ENCODE measurements at regions not wholly inside any gene's neighbourhood (a gene's known extent, or its start where the extent isn't known, plus 50 kb on each side); places are given as distances from the start of the nearest gene placed in this dataset.
A peak's percentile ranks its signal among the peaks of the same experiment; 100 is the strongest.

DNA sequence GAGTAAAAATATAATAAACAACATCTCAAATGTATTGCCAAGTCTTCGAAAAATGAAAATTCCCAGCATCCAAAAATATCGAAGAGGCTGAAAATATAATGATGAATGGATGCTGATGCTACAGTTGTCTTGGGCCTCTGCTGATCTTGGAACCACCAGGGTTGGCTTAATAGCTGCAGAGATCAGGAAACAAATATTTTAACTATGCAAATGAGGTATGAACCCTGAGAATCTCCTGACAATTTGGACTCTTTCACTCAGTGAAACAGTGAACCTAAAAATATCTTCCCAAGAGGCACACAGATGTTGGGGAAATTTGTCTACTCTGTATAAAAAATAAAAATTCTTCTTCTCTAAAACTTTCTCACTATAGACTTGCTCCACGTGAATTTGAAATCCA, 97.7 kb upstream of the EGFR start:
- Histone ChIP-seq H3K36me3 (no peaks in the 10 kb centered on the region), H3K27me3 (no peaks in the 10 kb centered on the region), H3K4me3 (no peak overlapping the region), H3K4me1 (no peaks in the 10 kb centered on the region), H3K27ac (no peak overlapping the region), H3K9me3 (peaks cover 0 to 12% (median 2%) of the 10 kb centered on the region in 12 donors)
- TF ChIP-seq CTCF (IDR thresholded peaks at IDR 0.05) (no peak), POLR2A (IDR thresholded peaks at IDR 0.05) (no peak)
- WGBS, 4 donors = 53 to 70% (median 63%) methylated on average over 3 of the region's 3 CpGs
- intact Hi-C loops (cut with DNase I) = no loop called here
- no peak for DNase-seq
- ATAC-seq = no peak

- H3K9me3 ChIP-seq = peaks cover 0 to 45% (median 5%) of the 10 kb centered on the region in 12 donors
- intact Hi-C loops (cut with DNase I) = no loop called here
Measured at GRCh38 chr7:54931532-54931931, 87.3 kb upstream of the EGFR start.

DNA sequence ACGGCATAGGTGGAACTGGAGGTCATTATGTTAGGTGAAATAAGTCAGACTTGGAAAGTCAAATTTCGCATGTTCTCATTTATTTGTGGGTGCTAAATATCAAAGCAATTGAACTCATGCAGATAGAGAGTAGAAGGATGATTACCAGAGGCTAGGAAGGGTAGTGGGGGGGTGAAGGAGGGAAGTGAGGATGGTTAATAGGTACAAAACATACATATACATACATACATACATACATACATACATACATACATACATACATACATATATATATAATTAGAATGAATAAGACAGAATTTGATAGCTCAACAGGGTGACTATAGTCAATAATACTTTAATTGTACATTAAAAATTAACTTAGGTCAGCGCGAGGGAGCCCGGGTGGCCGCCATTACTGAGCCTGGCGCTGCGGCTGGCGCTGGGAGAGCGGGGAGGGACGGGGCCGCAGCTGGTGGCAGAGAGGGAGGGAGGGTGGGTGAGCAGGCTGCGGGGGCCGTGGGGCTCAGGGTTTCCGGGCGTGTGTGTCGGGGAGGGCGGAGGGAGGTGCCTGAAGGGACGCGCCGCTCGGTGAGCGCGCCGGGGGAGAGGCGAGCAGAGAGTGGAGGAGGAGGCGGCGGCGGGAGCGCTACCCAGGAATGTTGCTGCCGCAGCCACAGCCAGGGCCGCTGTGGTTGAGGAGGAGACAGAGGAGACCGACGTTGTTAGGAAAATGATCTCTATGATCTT, 85.8 kb upstream of the EGFR start:
- WGBS, 4 donors = 6 to 8% (median 7%) methylated on average over 33 to 34 of the region's 34 CpGs
- no peaks in the 10 kb centered on the region for H3K36me3 ChIP-seq
- no peak for TF ChIP-seq CTCF (IDR thresholded peaks at IDR 0.05)
- TF ChIP-seq POLR2A (IDR thresholded peaks at IDR 0.05) = no peak
- peaks cover 0 to 10% (median 7%) of the 10 kb centered on the region in 12 donors for H3K4me1 ChIP-seq
- DNase-seq (peak; percentile 48 to 75 (median 63)), ATAC-seq (peak; percentile 64 to 99 (median 92))
- peak overlapping the region in 5 of 12 donors; percentile 13 to 61 (median 39) for H3K27ac ChIP-seq
- intact Hi-C loops (cut with DNase I) = no loop called here
- peaks cover 0 to 15% (median 0%) of the 10 kb centered on the region in 9 donors for H3K27me3 ChIP-seq
- peaks cover 0 to 43% (median 5%) of the 10 kb centered on the region in 12 donors for H3K9me3 ChIP-seq
- peak overlapping the region; percentile 16 to 57 (median 48) for H3K4me3 ChIP-seq

More at GRCh38 chr7:54931532-54931931, 87.3 kb upstream of the EGFR start:
- ATAC-seq = no peak
- Histone ChIP-seq H3K4me1 (peaks cover 0 to 10% (median 7%) of the 10 kb centered on the region in 12 donors), H3K27me3 (peaks cover 0 to 1% (median 0%) of the 10 kb centered on the region in 9 donors), H3K36me3 (no peaks in the 10 kb centered on the region), H3K4me3 (no peak overlapping the region), H3K27ac (no peak overlapping the region)
- 82 to 94% (median 88%) methylated on average over 1 of the region's 1 CpG for WGBS, 4 donors
- DNase-seq = no peak
- TF ChIP-seq CTCF (IDR thresholded peaks at IDR 0.05) (no peak), POLR2A (IDR thresholded peaks at IDR 0.05) (no peak)

GRCh38 chr7:54933643-54934042, 85.2 kb upstream of the EGFR start:
- H3K9me3 ChIP-seq = peaks cover 0 to 36% (median 5%) of the 10 kb centered on the region in 12 donors
- no peak for DNase-seq
- H3K4me1 ChIP-seq = peaks cover 0 to 10% (median 7%) of the 10 kb centered on the region in 12 donors
- peak overlapping the region in 2 of 12 donors; percentile 26 to 45 for H3K27ac ChIP-seq
- 54 to 63% (median 55%) methylated on average over 4 of the region's 4 CpGs for WGBS, 4 donors
- no peaks in the 10 kb centered on the region for H3K36me3 ChIP-seq
- intact Hi-C loops (cut with DNase I) = no loop called here
- H3K27me3 ChIP-seq = peaks cover 0 to 18% (median 0%) of the 10 kb centered on the region in 9 donors
- TF ChIP-seq POLR2A (IDR thresholded peaks at IDR 0.05) (no peak), CTCF (IDR thresholded peaks at IDR 0.05) (no peak)
- peak overlapping the region; percentile 16 to 57 (median 48) for H3K4me3 ChIP-seq
- no peak for ATAC-seq
